ENCODE measurements at regions not wholly inside any gene's neighbourhood (a gene's known extent, or its start where the extent isn't known, plus 50 kb on each side); places are given as distances from the start of the nearest gene placed in this dataset.
"Not testable (repeated sequence)": the region's sequence is repeated elsewhere in the genome, so short reads cannot be mapped to it uniquely, and the experiment has no call there.

- DNase-seq, result no peak
These were observed 282.9 kb downstream of the ALG10 start for GRCh38 chr12:34305176-34305575.

GRCh38 chr12:34306133-34306830, 284.0 kb downstream of the ALG10 start:
- no peak for DNase-seq

GRCh38 chr12:34309806-34310804, 287.8 kb downstream of the ALG10 start:
- not testable (repeated sequence) for DNase-seq

- no peak for DNase-seq
These were observed 289.0 kb downstream of the ALG10 start for GRCh38 chr12:34311337-34311736.

GRCh38 chr12:34327671-34328070, 305.4 kb downstream of the ALG10 start:
- no peak for DNase-seq

- DNase-seq, result no peak
These were observed 311.0 kb downstream of the ALG10 start for GRCh38 chr12:34333337-34333736.

- DNase-seq, result no peak
These were observed 312.2 kb downstream of the ALG10 start for GRCh38 chr12:34334538-34334937.

- DNase-seq, result no peak
These were observed 312.9 kb downstream of the ALG10 start for GRCh38 chr12:34334953-34335743.

GRCh38 chr12:34335819-34336262, 313.5 kb downstream of the ALG10 start:
- no peak for DNase-seq

- DNase-seq, result no peak
These were observed 314.5 kb downstream of the ALG10 start for GRCh38 chr12:34336619-34337465.

GRCh38 chr12:34338751-34339150, 316.5 kb downstream of the ALG10 start:
- DNase-seq, result no peak

GRCh38 chr12:34339922-34340321, 317.6 kb downstream of the ALG10 start:
- DNase-seq, result no peak

- DNase-seq, result no peak
These were observed 318.5 kb downstream of the ALG10 start for GRCh38 chr12:34340534-34341361.

- no peak for DNase-seq
These were observed 319.1 kb downstream of the ALG10 start for GRCh38 chr12:34341362-34341733.

- no peak for DNase-seq
These were observed 319.8 kb downstream of the ALG10 start for GRCh38 chr12:34342048-34342447.

- DNase-seq, result no peak
These were observed 321.0 kb downstream of the ALG10 start for GRCh38 chr12:34343345-34343744.

GRCh38 chr12:34343766-34344165, 321.5 kb downstream of the ALG10 start:
- DNase-seq, result no peak

GRCh38 chr12:34344851-34345522, 322.7 kb downstream of the ALG10 start:
- DNase-seq, result no peak

- no peak for DNase-seq
These were observed 323.5 kb downstream of the ALG10 start for GRCh38 chr12:34345801-34346200.

- DNase-seq, result no peak
These were observed 324.2 kb downstream of the ALG10 start for GRCh38 chr12:34346372-34347034.

Measured in T-helper 1 cell (primary cell).